NCI-H128 (cell line): ENCODE measurements at regions not wholly inside any gene's neighbourhood (a gene's known extent, or its start where the extent isn't known, plus 50 kb on each side); places are given as distances from the start of the nearest gene placed in this dataset.

Experiments
- DNase-seq: peaks from one replicate; lab custom pipeline; 2025; ENCODE audit not compliant: unreplicated experiment; lab: John Stamatoyannopoulos, UW

DNA sequence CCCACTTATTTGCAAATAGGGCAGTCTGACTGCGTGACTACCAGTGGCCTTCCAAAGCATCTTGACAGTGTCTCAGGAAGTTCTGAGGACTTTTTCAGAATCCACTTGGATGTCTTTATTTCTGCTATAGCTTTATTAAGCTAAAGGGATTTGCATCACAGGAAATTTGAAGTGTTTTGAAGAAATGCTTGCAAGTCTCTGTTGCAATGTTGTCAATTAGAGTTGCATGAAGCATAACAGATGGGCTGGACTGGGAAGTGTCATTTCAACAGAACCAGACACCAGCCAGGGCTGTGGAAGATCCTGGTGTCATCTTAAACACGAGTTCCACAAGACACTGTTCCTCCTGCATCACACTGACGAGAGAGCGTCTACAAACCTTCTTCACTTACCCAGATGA is 224.5 kb downstream of the EN1 start:
- DNase-seq: no peak

- no peak for DNase-seq
Measured at GRCh38 chr2:118622108-118622507, 225.3 kb downstream of the EN1 start.

- DNase-seq: no peak
Measured at GRCh38 chr2:118618279-118618678, 229.2 kb downstream of the EN1 start.

DNA sequence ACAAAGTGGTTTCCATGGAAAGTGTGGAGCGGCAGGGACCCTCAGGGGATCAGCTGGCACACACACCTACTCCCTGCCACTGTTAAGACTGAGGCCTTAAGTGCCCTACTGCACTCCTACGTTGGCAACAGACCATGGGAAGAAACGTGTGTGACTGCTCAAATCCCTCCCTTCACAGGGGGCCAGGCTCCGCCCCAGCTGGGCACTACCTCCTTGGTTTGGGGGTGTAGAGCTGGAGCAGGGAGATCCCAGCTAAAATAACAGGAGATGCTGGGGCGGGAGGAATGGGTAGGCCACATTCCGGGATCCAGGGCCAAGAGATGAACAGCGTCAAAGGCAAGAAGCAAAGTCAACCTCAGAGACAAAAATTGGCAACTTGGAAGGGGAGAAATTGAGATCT is 231.0 kb downstream of the EN1 start:
- DNase-seq: no peak

- DNase-seq: no peak
Measured at GRCh38 chr2:118614841-118615271, 232.6 kb downstream of the EN1 start.

- DNase-seq: no peak
Measured at GRCh38 chr2:118613737-118614136, 233.7 kb downstream of the EN1 start.

GRCh38 chr2:118611691-118612090 is 235.8 kb downstream of the EN1 start:
- DNase-seq: no peak

DNA sequence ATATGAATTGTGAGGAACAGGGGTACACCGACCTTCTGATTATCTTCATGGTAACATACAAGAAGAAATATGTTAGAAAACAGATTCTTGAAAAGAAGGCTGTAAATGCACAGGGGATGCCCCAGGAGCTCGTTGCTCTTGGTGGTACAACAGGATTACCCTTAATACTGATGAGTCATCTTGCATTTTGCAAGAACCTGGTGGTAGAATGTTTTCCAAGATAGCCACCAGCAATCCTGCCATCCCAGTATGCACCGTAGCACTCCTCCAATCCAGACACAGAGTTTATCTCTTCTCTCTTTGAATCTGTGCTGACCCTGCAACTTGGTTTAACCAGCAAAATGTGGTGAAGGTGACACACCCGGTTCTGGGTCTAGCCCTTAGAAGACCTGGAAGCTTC is 238.3 kb downstream of the EN1 start:
- no peak for DNase-seq

- DNase-seq: no peak
Measured at GRCh38 chr2:118607641-118608040, 239.8 kb downstream of the EN1 start.

- DNase-seq: no peak
Measured at GRCh38 chr2:118604811-118605210, 242.6 kb downstream of the EN1 start.

DNA sequence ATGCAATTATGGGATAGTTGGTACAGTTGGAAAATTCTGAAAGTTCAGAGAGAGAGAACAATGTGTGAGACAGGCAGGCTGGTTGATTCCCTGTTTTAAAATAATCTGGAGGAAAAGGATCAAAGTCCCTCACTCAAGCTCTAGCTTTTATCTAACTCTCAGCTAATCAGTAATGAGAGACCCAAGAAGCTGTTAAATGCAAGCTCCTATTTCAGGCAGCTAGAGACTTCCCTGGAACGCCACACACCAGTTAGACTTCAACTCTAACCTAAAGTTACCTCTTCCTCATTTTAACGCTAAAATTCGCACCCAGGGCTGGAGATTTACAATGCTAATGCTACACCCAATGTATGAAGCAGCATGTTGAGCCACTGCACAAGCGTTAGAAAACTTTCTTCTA is 243.1 kb downstream of the EN1 start:
- no peak for DNase-seq

GRCh38 chr2:118599141-118599540 is 248.3 kb downstream of the EN1 start:
- DNase-seq: no peak

DNA sequence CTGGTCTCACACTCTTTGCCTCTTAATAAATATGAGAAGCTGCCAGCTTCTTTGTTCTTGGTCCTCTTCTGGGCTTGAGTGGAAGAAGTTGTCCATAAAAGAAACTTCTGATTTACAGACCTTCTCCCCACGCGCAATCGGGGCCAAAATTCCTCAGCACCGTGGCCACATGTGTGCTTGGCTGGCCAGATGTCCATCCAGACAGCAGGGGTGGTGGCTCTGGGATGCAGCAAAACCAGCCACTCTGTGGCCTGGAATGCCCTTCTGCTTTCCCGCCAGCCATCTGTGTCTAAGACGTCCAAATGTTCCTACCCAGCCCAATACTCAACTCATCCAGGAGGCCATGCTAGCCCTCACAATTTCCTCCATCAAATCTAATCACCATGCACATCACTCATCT is 250.8 kb downstream of the EN1 start:
- no peak for DNase-seq

DNA sequence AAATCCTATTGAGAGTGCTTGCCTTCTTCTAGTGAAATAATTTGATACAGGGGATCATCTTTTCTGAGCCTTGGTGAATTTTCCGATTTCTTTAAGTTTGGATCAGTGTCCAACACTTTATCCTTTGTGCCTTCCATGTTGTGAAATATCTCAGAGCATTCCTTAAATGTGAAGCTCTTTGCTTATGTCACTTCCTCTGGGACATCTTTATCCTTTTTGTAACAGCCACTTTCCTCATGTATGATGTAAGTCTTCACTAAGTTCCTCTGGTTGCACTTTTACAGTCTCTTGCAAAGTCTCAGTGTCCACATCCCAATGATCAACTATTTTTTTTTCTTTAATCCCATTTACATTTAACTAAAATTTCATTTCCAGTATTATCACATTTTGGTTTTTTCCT is 254.2 kb downstream of the EN1 start:
- no peak for DNase-seq

- no peak for DNase-seq
Measured at GRCh38 chr2:118591223-118591622, 256.2 kb downstream of the EN1 start.

GRCh38 chr2:118589721-118590120 is 257.7 kb downstream of the EN1 start:
- no peak for DNase-seq

GRCh38 chr2:118588850-118589249 is 258.6 kb downstream of the EN1 start:
- no peak for DNase-seq

DNA sequence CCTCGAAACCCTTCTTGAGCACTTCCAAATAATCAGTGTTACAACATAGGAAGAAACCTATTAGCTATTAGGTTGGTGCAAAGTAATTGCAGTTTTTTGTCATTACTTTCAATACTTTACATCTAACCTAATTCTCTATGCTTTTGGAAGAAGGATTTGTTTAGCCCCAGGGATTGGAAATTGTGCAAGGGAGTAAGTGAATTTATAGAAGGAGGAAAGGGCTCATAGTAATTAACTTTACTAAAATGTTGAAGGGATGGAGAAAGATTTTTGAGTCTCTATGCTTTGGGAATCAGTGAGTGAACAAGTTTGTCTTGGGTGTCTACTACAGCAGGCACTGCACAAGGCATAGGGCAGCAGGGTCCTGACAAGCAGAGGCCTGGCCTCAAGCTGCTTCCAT is 261.1 kb downstream of the EN1 start:
- DNase-seq: no peak

- DNase-seq: no peak
Measured at GRCh38 chr2:118584877-118585276, 262.6 kb downstream of the EN1 start.

DNA sequence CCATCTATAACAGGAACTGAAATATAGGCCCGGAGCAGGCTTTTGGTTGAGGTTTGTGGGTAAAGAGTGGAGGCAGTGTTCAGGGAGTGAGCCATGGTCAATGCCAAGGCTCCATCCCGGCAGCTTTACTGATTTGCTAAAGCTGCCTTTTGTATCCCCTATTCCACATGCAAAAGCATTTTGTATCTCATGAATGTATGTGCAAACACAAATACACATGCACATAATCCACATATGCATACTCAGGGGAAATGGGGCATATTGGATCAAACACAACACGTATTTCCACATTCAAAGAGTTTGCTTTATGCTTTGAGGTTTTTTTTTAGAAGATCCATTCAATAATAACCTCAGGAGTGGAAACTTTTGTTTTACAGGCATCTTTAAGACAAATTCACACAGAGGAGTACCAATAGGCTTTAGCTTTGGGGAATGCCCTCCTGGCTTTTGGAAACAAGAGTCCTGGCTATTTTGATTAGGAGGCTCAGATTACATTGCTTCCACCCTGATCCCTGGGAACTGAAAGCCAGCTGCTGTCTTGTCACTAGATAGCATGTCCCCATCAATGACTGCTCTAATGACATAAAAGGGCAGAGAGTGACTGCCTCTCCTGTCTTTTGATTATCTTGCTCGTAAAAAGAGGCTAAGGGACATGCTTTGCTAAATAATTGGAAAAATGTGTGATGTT is 263.2 kb downstream of the EN1 start:
- no peak for DNase-seq

DNA sequence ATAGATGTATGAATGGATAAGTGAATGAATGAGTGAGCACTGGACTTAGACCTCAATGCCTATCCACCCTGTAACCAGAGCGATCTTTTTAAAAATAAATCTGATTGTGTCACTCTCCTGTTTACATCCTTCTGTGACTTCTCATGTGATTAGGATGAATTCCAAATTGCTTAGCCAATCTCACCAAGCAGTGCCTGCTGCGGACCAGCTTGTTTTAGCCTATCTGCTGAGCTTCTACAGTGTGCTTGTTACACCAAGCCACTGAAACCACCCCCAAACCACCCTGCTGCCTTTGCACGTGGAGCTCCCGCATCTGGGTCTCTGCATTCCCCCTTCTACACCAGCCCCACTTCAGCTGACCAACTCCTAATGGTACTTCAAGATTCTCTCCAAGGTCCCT is 265.4 kb downstream of the EN1 start:
- no peak for DNase-seq

- no peak for DNase-seq
Measured at GRCh38 chr2:118580651-118581050, 266.8 kb downstream of the EN1 start.

DNA sequence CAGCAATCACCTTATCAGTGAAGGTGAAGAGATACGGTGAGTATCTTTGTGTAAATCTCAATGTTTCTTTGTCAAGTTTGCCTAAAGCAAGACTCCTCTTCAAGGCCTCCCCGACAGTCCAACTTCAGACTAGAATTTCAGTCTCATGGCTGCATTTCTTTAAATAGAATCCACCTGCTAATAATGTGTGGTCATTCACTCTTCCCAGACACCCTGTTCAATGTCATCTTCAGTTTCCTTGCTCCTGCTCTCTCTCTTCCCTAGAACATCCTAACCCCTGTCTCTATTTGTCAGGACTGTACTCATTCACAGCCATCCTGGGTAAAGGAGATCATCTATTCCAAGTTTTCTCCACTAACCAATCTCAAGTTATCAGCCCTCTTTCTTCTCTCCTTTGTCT is 267.3 kb downstream of the EN1 start:
- no peak for DNase-seq
